PC-3 (cell line): ENCODE measurements at regions not wholly inside any gene's neighbourhood (a gene's known extent, or its start where the extent isn't known, plus 50 kb on each side); places are given as distances from the start of the nearest gene placed in this dataset.

ENCODE experiments used
- CTCF ChIP-seq: fragments of 300-600 bp; sonication (generic); conservative IDR thresholded peaks from 2 replicates; pipeline ENCODE4 v1.5.1; 2017; ENCODE audit warnings: antibody characterized with exemption, low read depth, mild to moderate bottlenecking, low read length
- EZH2 ChIP-seq: fragments of 300-600 bp; sonication (generic); IDR thresholded peaks from one replicate; pipeline ENCODE4 v1.6.1; 2017; ENCODE audit warnings: antibody characterized with exemption, mild to moderate bottlenecking, low read length; ENCODE audit not compliant: unreplicated experiment
- EZH2phosphoT487 ChIP-seq: fragments of 300-600 bp; sonication (generic); IDR thresholded peaks from 2 replicates; pipeline ENCODE4 v1.6.1; 2018; ENCODE audit warnings: mild to moderate bottlenecking, antibody characterized with exemption, low read length, borderline replicate concordance

GRCh38 chr9:115810166-115810565, 343.4 kb upstream of the PAPPA start:
- TF ChIP-seq CTCF: no peak
- TF ChIP-seq EZH2phosphoT487: no peak
- no peak for TF ChIP-seq EZH2
